Left renal cortex interstitium (tissue), 4 donors: ENCODE measurements at regions not wholly inside any gene's neighbourhood (a gene's known extent, or its start where the extent isn't known, plus 50 kb on each side); places are given as distances from the start of the nearest gene placed in this dataset.
"Not testable (repeated sequence)": the region's sequence is repeated elsewhere in the genome, so short reads cannot be mapped to it uniquely, and the experiment has no call there.

Experiments used
- DNase-seq, 4 donors: peaks; one replicate each; pipeline ENCODE4 v3.0.0-alpha.2; 2013; ENCODE audit warnings: low read depth in 4 of 4, low spot score in 2 of 4, missing footprints in 1 of 4

- no peak for DNase-seq
Measured at GRCh38 chr19:28168557-28168956, 1044.4 kb downstream of the UQCRFS1 start.

GRCh38 chr19:28166025-28166424 lies 1046.9 kb downstream of the UQCRFS1 start:
- DNase-seq = no peak

GRCh38 chr19:28164214-28164613 lies 1048.7 kb downstream of the UQCRFS1 start:
- no peak for DNase-seq

- no peak for DNase-seq
Measured at GRCh38 chr19:28159065-28159464, 1053.9 kb downstream of the UQCRFS1 start.

GRCh38 chr19:28155265-28155664 lies 1057.7 kb downstream of the UQCRFS1 start:
- no peak for DNase-seq

- DNase-seq = no peak
Measured at GRCh38 chr19:28154077-28154476, 1058.9 kb downstream of the UQCRFS1 start.

GRCh38 chr19:28153123-28153522 lies 1059.8 kb downstream of the UQCRFS1 start:
- no peak for DNase-seq

- DNase-seq = no peak
Measured at GRCh38 chr19:28152195-28152594, 1060.8 kb downstream of the UQCRFS1 start.

- no peak for DNase-seq
Measured at GRCh38 chr19:28150129-28150528, 1062.8 kb downstream of the UQCRFS1 start.

- no peak for DNase-seq
Measured at GRCh38 chr19:28148554-28148953, 1064.4 kb downstream of the UQCRFS1 start.

- no peak for DNase-seq
Measured at GRCh38 chr19:28142258-28142657, 1070.7 kb downstream of the UQCRFS1 start.

- no peak for DNase-seq
Measured at GRCh38 chr19:28140201-28140600, 1072.8 kb downstream of the UQCRFS1 start.

GRCh38 chr19:28137772-28138171 lies 1075.2 kb downstream of the UQCRFS1 start:
- DNase-seq = no peak

- no peak for DNase-seq
Measured at GRCh38 chr19:28136796-28137195, 1076.2 kb downstream of the UQCRFS1 start.

GRCh38 chr19:28135825-28136224 lies 1077.1 kb downstream of the UQCRFS1 start:
- no peak for DNase-seq

GRCh38 chr19:28134311-28134710 lies 1078.6 kb downstream of the UQCRFS1 start:
- DNase-seq = no peak

- DNase-seq = not testable (repeated sequence)
Measured at GRCh38 chr19:28130881-28131280, 1082.1 kb downstream of the UQCRFS1 start.

GRCh38 chr19:28130066-28130511 lies 1082.9 kb downstream of the UQCRFS1 start:
- DNase-seq = peak in 1 of 4 donors; percentile 8

- DNase-seq = no peak
Measured at GRCh38 chr19:28128341-28128740, 1084.6 kb downstream of the UQCRFS1 start.

- no peak for DNase-seq
Measured at GRCh38 chr19:28126135-28126898, 1086.6 kb downstream of the UQCRFS1 start.

- DNase-seq = no peak
Measured at GRCh38 chr19:28122734-28123133, 1090.2 kb downstream of the UQCRFS1 start.

GRCh38 chr19:28118235-28118634 lies 1094.7 kb downstream of the UQCRFS1 start:
- no peak for DNase-seq

- DNase-seq = no peak
Measured at GRCh38 chr19:28117143-28117542, 1095.8 kb downstream of the UQCRFS1 start.
